ENCODE measurements at regions not wholly inside any gene's neighbourhood (a gene's known extent, or its start where the extent isn't known, plus 50 kb on each side); places are given as distances from the start of the nearest gene placed in this dataset.

GRCh38 chr16:73361061-73361460 is 313.1 kb upstream of the ZFHX3 start:
- POLR2A ChIA-PET (ENCODE audit: unreplicated experiment), result no interaction called here
- Histone ChIP-seq H3F3A (ENCODE audit: low read length, unreplicated experiment) (no peaks in the 10 kb centered on the region), H3K27me3 (ENCODE audit: low read length) (peaks cover 47% of the 10 kb centered on the region), H3K9me2 (replicated peaks; ENCODE audit: low read length) (no peaks in the 10 kb centered on the region), H3K27ac (ENCODE audit: low read length) (no peak overlapping the region), H3K4me3 (ENCODE audit: low read length) (no peak overlapping the region), H4K20me1 (ENCODE audit: low read length) (no peaks in the 10 kb centered on the region), H2AFZ (ENCODE audit: low read length) (no peak overlapping the region), H3K4me2 (ENCODE audit: low read length) (no peak overlapping the region), H3K9ac (ENCODE audit: low read length) (no peak overlapping the region), H3K79me2 (ENCODE audit: low read length) (no peaks in the 10 kb centered on the region), H3K36me3 (ENCODE audit: low read depth, low read length) (no peaks in the 10 kb centered on the region), H3K4me1 (ENCODE audit: insufficient read depth, low read length) (no peaks in the 10 kb centered on the region), H3K9me3 (ENCODE audit: low read length) (no peaks in the 10 kb centered on the region)
- BruUV-seq (replicated peaks), result no TSS peak
- CTCF ChIA-PET, result no interaction called here
- TF ChIP-seq EZH2phosphoT487 (IDR thresholded peaks at IDR 0.05; ENCODE audit: borderline replicate concordance, low read length) (no peak), CTCF (conservative IDR thresholded peaks at IDR 0.05; ENCODE audit: low read depth, low read length) (no peak), EZH2 (IDR thresholded peaks at IDR 0.05; ENCODE audit: low read length, unreplicated experiment) (no peak)
- ATAC-seq, result no peak
- intact Hi-C loops (cut with micrococcal nuclease), result no loop called here
- DNase-seq, result no peak

- no peaks in the 10 kb centered on the region for H3K9me3 ChIP-seq (ENCODE audit: low read length)
- H2AFZ ChIP-seq (ENCODE audit: low read length), result no peak overlapping the region
- no peak for ATAC-seq
- no peaks in the 10 kb centered on the region for H3K4me1 ChIP-seq (ENCODE audit: insufficient read depth, low read length)
- H3K79me2 ChIP-seq (ENCODE audit: low read length), result no peaks in the 10 kb centered on the region
- TF ChIP-seq EZH2 (IDR thresholded peaks at IDR 0.05; ENCODE audit: low read length, unreplicated experiment) (no peak), EZH2phosphoT487 (IDR thresholded peaks at IDR 0.05; ENCODE audit: borderline replicate concordance, low read length) (no peak), CTCF (conservative IDR thresholded peaks at IDR 0.05; ENCODE audit: low read depth, low read length) (no peak)
- intact Hi-C loops (cut with micrococcal nuclease), result no loop called here
- ChIA-PET POLR2A (ENCODE audit: unreplicated experiment) (interaction anchor here (0.6 kb wide), 1 partner anchor 722 kb away, joined by 9 read pairs; no protein-coding TSS in a partner anchor), CTCF (no interaction called here)
- H4K20me1 ChIP-seq (ENCODE audit: low read length), result no peaks in the 10 kb centered on the region
- no peaks in the 10 kb centered on the region for H3F3A ChIP-seq (ENCODE audit: low read length, unreplicated experiment)
- no TSS peak for BruUV-seq (replicated peaks)
- H3K27ac ChIP-seq (ENCODE audit: low read length), result no peak overlapping the region
- H3K9ac ChIP-seq (ENCODE audit: low read length), result no peak overlapping the region
- no peaks in the 10 kb centered on the region for H3K9me2 ChIP-seq (replicated peaks; ENCODE audit: low read length)
- DNase-seq, result no peak
- H3K27me3 ChIP-seq (ENCODE audit: low read length), result peaks cover 81% of the 10 kb centered on the region
- no peaks in the 10 kb centered on the region for H3K36me3 ChIP-seq (ENCODE audit: low read depth, low read length)
- H3K4me3 ChIP-seq (ENCODE audit: low read length), result no peak overlapping the region
- no peak overlapping the region for H3K4me2 ChIP-seq (ENCODE audit: low read length)
Measured at GRCh38 chr16:73356401-73357079, 308.6 kb upstream of the ZFHX3 start.

- Histone ChIP-seq H3K4me1 (ENCODE audit: insufficient read depth, low read length) (no peaks in the 10 kb centered on the region), H3K4me2 (ENCODE audit: low read length) (no peak overlapping the region), H3K9me2 (replicated peaks; ENCODE audit: low read length) (no peaks in the 10 kb centered on the region), H3K27ac (ENCODE audit: low read length) (no peak overlapping the region), H3K4me3 (ENCODE audit: low read length) (no peak overlapping the region), H3K79me2 (ENCODE audit: low read length) (no peaks in the 10 kb centered on the region), H4K20me1 (ENCODE audit: low read length) (no peaks in the 10 kb centered on the region), H2AFZ (ENCODE audit: low read length) (no peak overlapping the region), H3K36me3 (ENCODE audit: low read depth, low read length) (no peaks in the 10 kb centered on the region), H3K27me3 (ENCODE audit: low read length) (peaks cover 80% of the 10 kb centered on the region), H3K9me3 (ENCODE audit: low read length) (no peaks in the 10 kb centered on the region), H3F3A (ENCODE audit: low read length, unreplicated experiment) (no peaks in the 10 kb centered on the region), H3K9ac (ENCODE audit: low read length) (no peak overlapping the region)
- DNase-seq (no peak), ATAC-seq (no peak)
- intact Hi-C loops (cut with micrococcal nuclease), result no loop called here
- BruUV-seq (replicated peaks), result no TSS peak
- CTCF ChIA-PET, result no interaction called here
- no peak for TF ChIP-seq CTCF (conservative IDR thresholded peaks at IDR 0.05; ENCODE audit: low read depth, low read length)
- no peak for TF ChIP-seq EZH2 (IDR thresholded peaks at IDR 0.05; ENCODE audit: low read length, unreplicated experiment)
- TF ChIP-seq EZH2phosphoT487 (IDR thresholded peaks at IDR 0.05; ENCODE audit: borderline replicate concordance, low read length), result no peak
- POLR2A ChIA-PET (ENCODE audit: unreplicated experiment), result interaction anchor here (0.6 kb wide), 1 partner anchor 722 kb away, joined by 9 read pairs; no protein-coding TSS in a partner anchor
Measured at GRCh38 chr16:73355981-73356380, 308.1 kb upstream of the ZFHX3 start.

Measured in PC-3 (cell line).